Erythroblast (primary cell): ENCODE measurements at regions not wholly inside any gene's neighbourhood (a gene's known extent, or its start where the extent isn't known, plus 50 kb on each side); places are given as distances from the start of the nearest gene placed in this dataset.

Experiments
- GATA1 ChIP-seq: IDR thresholded peaks from 2 replicates; pipeline ENCODE4 v1.6.1; 2011; ENCODE audit warnings: low read depth, mild to moderate bottlenecking, control low read depth, low read length, moderate library complexity
- POLR2A ChIP-seq: IDR thresholded peaks from 2 replicates; pipeline ENCODE4 v1.6.1; 2011; ENCODE audit warnings: mild to moderate bottlenecking, low read length

DNA sequence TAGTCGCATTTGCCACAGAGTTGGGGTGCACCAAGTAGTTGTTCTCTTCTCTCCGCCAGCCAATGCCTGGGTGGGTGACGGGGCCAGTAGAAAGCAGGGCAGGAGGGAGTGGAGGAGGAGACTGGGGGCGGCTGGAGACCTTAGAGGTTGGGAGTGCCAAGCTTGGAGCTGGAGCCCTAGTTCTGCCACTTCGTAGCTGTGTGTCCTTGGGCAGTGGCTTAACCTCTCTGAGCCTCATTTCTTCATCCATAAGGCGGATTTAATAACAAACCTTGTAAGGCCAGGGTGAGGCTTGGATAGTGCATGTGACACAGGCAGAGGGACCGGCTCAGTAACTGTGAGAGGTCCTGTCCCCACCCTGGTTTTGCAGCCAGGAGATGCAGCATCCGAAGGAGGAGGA is 81.1 kb upstream of the LHX5 start:
- TF ChIP-seq POLR2A = no peak
- TF ChIP-seq GATA1 = no peak
